ENCODE measurements at regions not wholly inside any gene's neighbourhood (a gene's known extent, or its start where the extent isn't known, plus 50 kb on each side); places are given as distances from the start of the nearest gene placed in this dataset.

- no peak for DNase-seq
Observed at GRCh38 chr5:87069311-87069710, 198.4 kb upstream of the RASA1 start.

GRCh38 chr5:87069974-87070608 lies 197.6 kb upstream of the RASA1 start:
- no peak for DNase-seq

DNA sequence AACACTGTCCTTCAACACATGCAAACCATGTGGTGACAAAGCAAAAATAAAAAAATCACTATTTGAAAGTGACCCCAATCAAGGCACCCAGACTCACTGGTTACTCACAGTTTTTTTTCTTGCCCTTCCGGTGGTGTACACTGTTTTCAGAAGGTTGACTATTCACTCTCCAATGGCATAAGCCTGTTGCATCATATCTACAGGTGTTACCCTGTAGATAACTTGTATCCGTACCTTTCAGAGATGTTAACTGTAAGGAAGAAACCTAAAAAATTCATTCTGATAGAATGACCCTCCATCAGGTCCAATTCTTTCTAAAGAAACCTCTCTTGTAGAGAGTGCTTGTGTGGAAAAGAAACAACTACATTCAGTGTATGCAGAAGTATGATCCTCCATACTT lies 193.6 kb upstream of the RASA1 start:
- no peak for DNase-seq

GRCh38 chr5:87074934-87075541 lies 192.6 kb upstream of the RASA1 start:
- no peak for DNase-seq

DNA sequence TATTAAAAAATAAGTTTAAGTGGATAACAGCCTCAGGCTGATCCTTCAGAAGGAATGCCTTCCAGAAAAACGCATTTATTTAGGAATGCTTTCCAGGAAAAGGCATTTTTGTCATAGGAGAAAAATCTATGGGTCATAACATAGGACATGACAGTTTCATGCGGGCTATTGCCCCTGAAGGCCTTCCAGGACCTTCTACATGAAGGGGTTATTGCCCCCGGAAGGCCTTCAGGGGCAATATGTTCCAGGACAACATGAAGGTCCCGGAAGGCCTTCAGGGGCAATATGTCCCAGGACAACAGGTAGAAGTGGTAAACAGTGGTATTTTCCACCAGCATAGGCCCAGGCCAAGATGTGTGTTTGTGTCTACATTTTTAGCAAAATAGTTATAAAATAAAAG lies 191.3 kb upstream of the RASA1 start:
- no peak for DNase-seq

- DNase-seq: no peak
Observed at GRCh38 chr5:87076931-87077330, 190.8 kb upstream of the RASA1 start.

DNA sequence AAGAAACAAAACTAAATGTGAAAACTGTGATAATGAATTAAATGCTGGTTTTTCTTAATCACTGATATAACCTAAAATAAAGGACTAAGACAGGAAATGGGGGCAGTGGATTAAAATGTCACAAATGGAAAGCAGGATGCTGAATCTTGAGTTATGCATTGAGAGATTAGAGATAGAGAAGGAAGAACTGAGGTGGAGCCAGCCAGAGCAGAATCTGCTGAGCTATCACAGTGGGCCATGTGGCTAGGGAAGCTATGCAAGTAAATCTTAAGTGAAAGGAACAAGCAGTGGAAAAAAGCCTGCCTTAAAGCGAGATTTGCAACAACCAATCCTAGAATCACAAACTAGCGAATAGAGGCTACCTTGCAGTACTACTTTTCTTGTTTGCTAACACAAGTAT lies 188.5 kb upstream of the RASA1 start:
- no peak for DNase-seq

GRCh38 chr5:87081016-87081415 lies 186.7 kb upstream of the RASA1 start:
- DNase-seq: no peak

GRCh38 chr5:87081511-87082372 lies 185.9 kb upstream of the RASA1 start:
- DNase-seq: no peak

- DNase-seq: no peak
Observed at GRCh38 chr5:87094347-87094746, 173.3 kb upstream of the RASA1 start.

DNA sequence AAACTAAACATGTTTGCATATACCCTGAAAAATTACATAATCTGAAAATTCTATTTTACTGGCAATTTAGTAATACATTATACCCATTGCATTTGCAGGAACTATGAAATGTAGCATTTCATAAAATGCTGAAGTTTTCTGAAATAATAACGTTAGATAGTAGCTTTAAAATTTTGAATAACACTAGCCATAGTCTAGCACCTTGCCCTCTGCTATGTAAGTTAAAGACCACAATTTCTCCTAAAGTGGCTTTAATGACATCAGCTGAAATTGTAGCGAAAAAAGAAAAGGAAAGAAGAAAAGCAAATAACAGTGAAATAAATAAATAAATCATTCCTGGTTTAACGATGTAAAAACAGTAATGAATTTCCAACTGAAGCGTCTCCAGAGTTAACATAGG lies 172.8 kb upstream of the RASA1 start:
- no peak for DNase-seq

- DNase-seq: no peak
Observed at GRCh38 chr5:87095787-87096186, 171.9 kb upstream of the RASA1 start.

- no peak for DNase-seq
Observed at GRCh38 chr5:87097664-87098063, 170.0 kb upstream of the RASA1 start.

GRCh38 chr5:87099291-87099839 lies 168.3 kb upstream of the RASA1 start:
- DNase-seq: no peak

DNA sequence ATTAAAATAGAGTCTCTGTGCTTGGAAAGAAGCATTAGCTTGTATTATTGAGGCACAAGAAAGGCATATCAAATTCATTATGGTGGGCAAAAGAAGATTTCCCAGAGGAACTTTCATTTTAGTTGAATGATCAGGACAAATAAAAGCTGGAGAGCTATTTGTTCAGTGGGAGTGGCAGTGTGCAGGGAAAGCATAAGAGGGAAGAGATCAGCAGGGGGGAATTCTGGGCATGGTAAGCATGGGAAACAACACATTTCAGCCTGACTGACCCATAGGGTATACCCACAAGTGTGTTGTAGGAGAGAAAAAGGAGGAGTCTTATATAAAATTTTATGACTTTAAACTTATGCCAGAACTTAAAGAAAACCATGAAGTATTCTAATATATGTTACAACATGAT lies 167.7 kb upstream of the RASA1 start:
- no peak for DNase-seq

DNA sequence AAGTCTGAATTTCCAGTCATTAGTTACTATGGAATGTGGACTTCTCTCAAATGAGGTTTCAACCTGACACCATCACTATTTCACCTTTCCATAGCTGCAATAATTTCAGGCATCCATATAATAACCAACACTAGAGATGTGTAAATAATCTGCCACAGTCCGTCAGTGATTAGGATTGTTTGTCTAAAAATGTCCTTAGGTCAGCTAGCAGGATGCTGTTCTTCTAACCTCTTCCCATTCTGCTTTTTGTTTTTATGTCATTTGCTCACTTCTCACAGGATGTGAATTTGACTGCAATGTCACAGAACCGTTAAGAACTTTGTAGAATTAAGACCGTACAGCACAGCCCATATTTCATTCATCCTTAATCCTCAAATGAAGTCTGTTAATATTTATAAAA lies 166.4 kb upstream of the RASA1 start:
- DNase-seq: no peak

- no peak for DNase-seq
Observed at GRCh38 chr5:87102841-87103240, 164.8 kb upstream of the RASA1 start.

DNA sequence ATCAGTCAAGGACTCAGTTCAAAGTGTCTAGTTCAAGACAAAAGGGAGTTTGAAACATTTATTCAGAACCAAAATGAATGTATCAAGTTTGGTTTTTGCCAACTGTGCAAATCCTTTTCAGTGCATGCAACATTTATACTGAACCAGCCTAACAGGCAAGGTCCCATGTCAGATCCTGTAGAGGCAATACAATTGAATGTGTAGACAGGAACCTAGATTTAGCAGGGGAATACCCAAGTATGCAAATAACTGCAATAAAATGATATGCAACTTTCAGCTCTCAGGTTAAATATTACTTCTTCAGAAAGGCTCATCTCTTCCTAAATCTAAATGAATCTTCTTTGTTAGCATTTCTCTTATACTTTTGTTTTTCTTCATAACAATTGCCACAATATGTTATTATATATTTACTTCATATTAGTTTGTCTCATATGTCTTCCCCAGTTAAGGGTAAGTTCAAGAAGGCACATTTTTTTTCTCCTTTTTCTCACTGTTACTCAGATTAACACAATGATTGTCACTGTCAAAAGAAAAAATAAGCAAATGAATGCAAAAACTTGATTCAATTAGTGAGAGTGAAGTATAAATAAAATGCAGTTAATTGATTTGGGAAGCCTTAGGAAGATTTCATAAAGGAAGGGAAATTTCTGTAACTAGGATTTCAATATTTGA lies 163.9 kb upstream of the RASA1 start:
- DNase-seq: no peak

- no peak for DNase-seq
Observed at GRCh38 chr5:87105577-87105976, 162.1 kb upstream of the RASA1 start.

- no peak for DNase-seq
Observed at GRCh38 chr5:87109746-87110145, 157.9 kb upstream of the RASA1 start.

DNA sequence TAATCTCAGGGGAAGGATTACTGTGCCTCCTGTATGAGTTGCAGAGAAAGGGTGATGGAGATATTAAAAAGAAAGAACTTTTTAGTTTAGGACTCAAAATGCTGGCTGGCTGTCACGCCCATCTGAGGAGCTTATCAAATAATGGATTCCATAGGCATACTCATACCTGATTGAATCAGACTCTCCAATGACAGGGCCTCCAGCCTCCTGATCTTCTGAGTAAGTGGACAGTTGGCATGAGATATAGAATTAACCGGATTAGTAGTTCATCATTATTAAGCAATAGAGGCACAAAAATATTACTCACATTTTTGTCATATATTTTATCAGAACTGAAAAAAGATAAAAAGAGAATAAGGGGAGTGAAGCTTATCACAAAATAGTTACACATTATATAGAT lies 157.0 kb upstream of the RASA1 start:
- no peak for DNase-seq

GRCh38 chr5:87113861-87114260 lies 153.8 kb upstream of the RASA1 start:
- no peak for DNase-seq

DNA sequence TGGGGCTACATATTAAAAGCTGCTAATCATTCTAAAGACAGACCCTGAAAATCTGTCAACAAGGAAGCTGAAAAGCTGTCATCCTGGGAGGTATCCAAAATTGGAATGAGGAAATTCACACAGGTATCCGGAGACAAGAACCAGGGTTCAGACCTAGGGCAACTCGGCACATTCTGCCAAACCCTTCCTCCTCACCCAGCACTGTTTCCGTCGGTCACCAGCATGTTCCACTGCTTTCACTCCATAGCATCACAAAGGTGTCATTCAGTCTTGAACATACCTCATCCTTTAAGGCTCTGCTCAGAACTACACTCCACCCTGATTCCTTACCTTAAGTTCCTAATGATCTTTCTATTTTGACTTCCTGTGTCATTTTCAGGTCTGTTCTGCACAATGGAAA lies 153.1 kb upstream of the RASA1 start:
- DNase-seq: no peak
